Cardiac fibroblast (primary cell): ENCODE measurements at regions not wholly inside any gene's neighbourhood (a gene's known extent, or its start where the extent isn't known, plus 50 kb on each side); places are given as distances from the start of the nearest gene placed in this dataset.

Source experiments
- DNase-seq, 2 donors: peaks; one replicate each; pipeline versions ENCODE4 v3.0.0 to v3.0.0-alpha.2; 2010; ENCODE audit warnings: low read depth in 2 of 2
- H3K4me3 ChIP-seq, 2 donors: replicated peaks in 1 of 2; 1 replicate in 1 of 2; 2 replicates in 1 of 2; pipeline ENCODE4 v1.5.1; 2011; ENCODE audit warnings: low read depth in 2 of 2, low read length in 2 of 2, mild to moderate bottlenecking in 2 of 2, moderate library complexity in 1 of 2
- CTCF ChIP-seq: IDR thresholded peaks from one replicate; pipeline ENCODE4 v1.5.1; 2011; ENCODE audit warnings: low read depth, mild to moderate bottlenecking, low read length, inconsistent platforms

GRCh38 chr2:166625670-166626069, 131.6 kb upstream of the SCN7A start:
- TF ChIP-seq CTCF: no peak
- no peak for DNase-seq
- H3K4me3 ChIP-seq: no peak overlapping the region

- TF ChIP-seq CTCF: no peak
- no peak overlapping the region for H3K4me3 ChIP-seq
- DNase-seq: no peak
Observed at GRCh38 chr2:166614503-166614902, 120.5 kb upstream of the SCN7A start.

GRCh38 chr2:166614029-166614428, 120.0 kb upstream of the SCN7A start:
- DNase-seq: no peak
- TF ChIP-seq CTCF: no peak
- H3K4me3 ChIP-seq: no peak overlapping the region

DNA sequence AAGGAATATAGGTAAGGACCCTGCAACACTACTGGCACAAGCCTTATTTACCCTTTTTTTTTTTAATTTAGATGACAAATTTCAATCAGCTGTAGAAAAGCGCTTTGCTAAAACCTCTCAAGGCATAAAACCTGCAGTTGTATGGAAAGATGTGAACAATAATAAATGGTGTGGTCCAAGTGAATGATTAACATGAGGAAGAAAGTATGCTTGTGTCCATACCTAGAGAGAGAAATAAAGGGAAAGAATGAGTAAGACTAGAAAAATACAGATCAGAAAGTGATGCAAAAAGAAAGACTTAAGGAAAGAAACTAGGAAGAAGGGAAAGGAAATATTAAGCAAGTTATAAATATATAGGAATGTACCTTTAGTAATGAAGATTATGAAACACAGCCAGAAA, 119.2 kb upstream of the SCN7A start:
- no peak overlapping the region for H3K4me3 ChIP-seq
- no peak for DNase-seq
- TF ChIP-seq CTCF: no peak

DNA sequence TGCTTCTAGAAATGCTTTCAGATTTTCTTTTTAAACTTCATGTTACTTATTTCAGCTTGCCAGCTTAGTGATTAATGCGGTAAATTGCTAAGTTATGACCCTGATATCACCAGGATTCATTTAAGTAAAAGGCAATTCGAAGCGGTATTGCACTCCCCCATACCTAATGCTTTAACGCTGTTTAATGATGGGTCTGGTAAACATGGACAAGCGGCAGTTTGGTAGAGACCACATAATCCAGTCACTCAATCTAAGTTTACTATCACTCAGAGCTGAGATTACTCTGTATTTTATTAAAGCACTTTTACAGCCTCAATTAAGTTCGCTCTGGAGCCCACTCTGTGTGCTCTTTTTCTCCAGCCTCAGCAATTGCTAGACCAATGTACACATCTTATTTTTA, 118.2 kb upstream of the SCN7A start:
- no peak overlapping the region for H3K4me3 ChIP-seq
- TF ChIP-seq CTCF: no peak
- DNase-seq: no peak

GRCh38 chr2:166610913-166611305, 116.9 kb upstream of the SCN7A start:
- no peak for TF ChIP-seq CTCF
- no peak for DNase-seq
- H3K4me3 ChIP-seq: no peak overlapping the region

- no peak overlapping the region for H3K4me3 ChIP-seq
- DNase-seq: no peak
- no peak for TF ChIP-seq CTCF
Observed at GRCh38 chr2:166610180-166610912, 116.3 kb upstream of the SCN7A start.
